GM19452 (cell line): ENCODE measurements at regions not wholly inside any gene's neighbourhood (a gene's known extent, or its start where the extent isn't known, plus 50 kb on each side); places are given as distances from the start of the nearest gene placed in this dataset.
"Not testable (repeated sequence)": the region's sequence is repeated elsewhere in the genome, so short reads cannot be mapped to it uniquely, and the experiment has no call there.

Experiments used
- ATAC-seq: cut with Tn5 transposase; IDR thresholded peaks from one replicate; pipeline ENCODE4 v1.9.1; 2021; ENCODE audit not compliant: unreplicated experiment

DNA sequence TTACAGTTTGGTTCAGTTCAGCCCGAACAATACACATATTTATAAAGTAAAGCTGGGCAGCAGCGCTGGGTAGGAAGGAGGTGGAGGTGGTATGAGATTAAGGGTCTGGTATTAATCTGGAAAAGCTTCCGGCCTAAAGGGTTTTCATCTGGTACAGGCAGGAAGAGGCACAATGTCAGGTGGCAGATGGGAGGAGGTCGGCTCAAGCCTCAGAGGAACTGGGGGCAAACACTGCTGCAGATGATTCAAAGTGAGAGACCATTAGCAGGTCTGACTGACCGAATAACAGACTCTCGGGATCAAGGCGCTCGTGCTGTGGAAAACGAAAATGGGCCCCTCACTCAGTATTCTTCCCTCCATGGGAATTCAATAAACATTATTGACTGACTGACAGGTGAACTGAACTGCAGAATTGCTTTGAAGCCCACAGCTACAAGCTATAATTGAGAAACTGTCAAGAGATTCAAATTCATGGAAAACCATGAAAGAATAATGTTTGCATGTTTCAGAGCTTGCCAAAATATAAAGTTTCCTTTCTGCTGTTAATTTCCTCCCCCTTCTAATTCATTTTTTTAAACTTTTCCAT is 75.3 kb downstream of the TMEM167A start:
- no peak for ATAC-seq

DNA sequence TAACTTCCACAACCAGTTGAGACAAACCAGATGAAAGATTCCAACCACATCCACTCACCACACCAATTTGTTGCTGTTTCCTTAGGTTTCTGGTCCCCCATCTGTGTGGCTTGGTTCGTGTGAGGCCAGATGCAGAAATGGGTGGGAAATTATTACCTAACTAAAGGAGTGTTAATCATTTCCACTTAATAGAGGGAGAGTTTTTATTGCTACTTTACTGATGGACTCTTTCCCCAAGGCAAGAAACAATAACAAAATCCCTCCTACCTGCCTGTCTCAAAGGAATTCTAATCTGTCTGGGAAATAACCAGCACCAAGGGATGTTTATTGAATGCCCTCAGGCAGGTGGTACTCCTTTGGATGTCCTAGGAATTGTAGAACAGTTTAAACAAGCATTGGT is 76.3 kb downstream of the TMEM167A start:
- no peak for ATAC-seq

DNA sequence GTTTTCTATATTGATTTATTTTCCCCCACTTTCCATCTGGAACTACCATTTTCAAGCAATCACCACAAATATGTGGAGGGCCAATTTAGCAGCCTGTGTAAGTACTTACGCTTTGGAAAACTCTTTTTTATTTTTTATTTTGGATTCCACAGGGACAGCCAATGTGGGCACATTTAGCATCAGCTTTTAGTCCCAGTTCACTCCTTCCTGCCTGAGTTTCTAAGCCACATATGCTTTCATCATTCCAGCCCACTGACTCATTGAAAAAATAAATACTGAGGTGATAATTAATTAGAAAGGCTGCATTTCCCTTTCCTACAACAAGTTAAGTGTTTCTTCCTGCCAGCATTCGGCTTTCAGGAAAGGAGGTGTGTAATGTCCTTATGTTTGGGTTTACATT is 76.8 kb downstream of the TMEM167A start:
- no peak for ATAC-seq

DNA sequence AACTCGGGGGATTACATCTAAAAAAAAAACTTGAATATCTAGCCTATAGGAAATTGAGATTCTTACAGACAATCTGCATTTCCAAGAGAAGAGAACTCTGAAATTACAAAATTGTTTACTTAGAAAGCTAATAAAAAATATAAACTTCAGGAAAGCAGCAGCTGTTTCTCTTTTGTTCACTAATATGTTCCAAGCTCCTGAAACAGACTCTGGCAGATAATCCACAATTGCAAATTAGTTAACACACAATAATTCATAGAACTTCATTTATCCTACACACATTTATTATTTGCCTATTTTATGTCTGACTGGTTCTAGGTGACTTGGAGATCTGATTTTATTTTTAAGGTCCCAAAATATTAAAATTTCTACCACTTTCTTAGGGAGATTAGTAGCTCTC is 83.8 kb downstream of the TMEM167A start:
- ATAC-seq, result no peak

DNA sequence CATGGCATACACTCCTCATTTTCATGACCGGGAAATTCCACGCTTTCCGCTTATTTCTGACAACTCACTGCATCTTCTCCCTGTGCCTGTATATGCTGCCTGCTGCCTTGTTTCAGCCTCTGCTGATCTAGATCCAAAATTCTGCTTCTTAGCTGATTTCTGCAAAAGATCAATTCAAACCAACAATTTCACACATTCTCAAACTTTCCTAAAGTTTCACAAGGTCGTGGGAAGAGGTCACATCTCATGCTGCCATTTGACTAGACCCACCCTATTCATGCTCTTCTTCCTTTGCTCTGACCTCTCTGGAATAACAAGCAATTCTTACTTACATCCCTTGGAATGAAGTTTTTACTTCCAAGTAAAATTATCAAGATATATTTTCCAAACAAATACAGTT is 84.5 kb downstream of the TMEM167A start:
- ATAC-seq, result no peak

DNA sequence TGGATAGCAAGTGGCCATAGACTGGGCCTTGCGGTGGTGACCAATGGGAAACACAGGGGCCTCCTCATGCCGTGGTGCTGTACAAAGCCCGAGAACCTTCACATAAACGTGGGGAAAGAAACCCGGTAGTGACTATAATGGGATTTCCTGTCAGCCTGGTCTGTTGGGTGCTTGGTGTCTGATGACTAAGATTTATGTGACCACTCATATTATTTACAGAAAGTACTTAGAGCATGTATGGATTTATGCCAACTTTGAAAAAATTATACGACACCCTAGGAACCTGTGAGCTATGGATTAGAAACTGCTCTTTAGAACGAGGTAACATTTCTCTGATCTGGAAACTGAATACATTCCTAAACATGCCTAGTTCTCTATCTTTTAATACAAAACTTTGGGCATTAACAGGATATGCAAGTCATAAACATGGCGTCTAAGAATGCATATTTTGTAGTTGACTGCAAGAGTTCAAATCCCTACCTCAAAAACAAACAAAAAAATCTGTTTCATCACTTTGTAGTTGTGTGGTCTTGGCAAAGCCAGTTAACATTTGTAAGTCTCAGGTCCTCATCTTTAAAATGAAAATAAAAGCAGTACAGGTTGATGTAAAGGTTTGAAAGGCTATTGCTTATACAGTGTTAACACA is 85.4 kb downstream of the TMEM167A start:
- ATAC-seq, result no peak

DNA sequence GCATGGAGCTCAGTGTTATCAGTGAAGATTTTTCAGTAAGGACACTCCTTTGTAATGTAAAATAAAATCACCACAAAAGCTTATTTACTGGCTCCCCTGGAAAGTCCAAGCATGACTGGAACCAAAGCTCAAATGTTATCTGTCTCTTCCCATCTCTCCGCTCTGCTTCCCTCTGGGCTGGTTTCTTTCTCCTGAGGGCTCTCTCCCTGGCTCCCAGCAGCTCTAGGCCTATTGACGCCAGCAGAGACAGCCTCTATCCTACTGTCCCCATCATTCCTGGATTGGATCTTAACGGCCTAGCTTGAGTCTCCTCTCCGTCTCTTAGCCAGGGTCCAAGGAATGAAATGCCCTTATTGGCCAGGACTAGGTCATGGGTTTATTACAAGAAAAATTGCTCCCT is 86.1 kb downstream of the TMEM167A start:
- ATAC-seq, result no peak

DNA sequence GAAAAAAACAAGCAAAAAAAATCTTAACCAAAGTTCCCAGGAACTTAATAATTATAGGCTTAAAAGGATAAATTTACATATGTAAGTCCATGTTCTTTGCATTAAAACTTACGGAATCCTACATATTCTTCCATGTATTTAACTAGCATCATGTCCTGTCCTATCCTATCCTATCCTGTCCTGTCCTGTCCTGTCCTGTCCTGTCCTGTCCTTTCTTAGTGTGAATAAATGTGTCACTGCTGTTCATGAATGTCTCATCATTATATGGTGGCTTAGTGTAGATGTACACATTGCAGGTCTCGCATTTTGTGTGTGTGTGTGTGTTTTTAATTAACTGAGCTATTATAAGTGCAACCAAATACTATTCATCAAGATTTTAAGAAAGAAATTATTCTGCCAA is 90.0 kb downstream of the TMEM167A start:
- no peak for ATAC-seq

DNA sequence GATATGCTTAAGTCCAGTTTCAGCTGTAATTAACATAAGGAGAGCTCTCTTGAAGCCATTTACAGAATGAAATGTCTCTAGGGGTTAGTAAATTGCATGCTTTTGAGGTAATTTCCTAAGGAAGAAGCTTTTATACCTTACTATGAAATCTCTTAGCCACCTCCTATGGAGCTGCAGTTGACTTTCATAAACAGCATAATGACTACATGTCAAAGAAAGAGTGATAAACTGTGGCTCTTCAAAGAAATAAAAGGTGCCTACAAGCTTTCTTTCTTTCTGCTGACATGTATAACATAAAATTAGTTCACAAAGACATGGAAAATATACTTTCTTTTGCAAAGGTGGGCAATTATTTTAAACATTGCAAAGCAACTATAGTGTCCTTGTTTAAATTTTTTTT is 90.8 kb downstream of the TMEM167A start:
- ATAC-seq, result no peak

DNA sequence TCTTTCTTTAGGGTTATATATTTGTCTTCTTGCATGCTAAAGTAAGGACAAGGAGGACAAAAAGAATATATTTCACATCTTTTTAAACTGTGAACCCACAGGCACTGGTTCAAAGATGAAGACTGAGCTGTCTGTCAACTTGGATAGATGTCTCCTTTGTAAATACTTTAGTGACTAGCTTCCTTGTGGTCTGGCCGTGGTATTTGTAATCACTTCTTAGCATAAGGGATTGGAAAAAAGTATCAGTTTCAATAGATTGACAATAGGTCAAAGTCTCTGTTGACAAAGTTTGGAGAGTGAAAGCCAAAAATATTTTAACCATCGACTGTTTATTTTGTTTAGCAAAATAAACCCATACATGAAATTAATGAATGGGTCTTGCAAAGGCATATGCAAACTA is 91.4 kb downstream of the TMEM167A start:
- no peak for ATAC-seq

DNA sequence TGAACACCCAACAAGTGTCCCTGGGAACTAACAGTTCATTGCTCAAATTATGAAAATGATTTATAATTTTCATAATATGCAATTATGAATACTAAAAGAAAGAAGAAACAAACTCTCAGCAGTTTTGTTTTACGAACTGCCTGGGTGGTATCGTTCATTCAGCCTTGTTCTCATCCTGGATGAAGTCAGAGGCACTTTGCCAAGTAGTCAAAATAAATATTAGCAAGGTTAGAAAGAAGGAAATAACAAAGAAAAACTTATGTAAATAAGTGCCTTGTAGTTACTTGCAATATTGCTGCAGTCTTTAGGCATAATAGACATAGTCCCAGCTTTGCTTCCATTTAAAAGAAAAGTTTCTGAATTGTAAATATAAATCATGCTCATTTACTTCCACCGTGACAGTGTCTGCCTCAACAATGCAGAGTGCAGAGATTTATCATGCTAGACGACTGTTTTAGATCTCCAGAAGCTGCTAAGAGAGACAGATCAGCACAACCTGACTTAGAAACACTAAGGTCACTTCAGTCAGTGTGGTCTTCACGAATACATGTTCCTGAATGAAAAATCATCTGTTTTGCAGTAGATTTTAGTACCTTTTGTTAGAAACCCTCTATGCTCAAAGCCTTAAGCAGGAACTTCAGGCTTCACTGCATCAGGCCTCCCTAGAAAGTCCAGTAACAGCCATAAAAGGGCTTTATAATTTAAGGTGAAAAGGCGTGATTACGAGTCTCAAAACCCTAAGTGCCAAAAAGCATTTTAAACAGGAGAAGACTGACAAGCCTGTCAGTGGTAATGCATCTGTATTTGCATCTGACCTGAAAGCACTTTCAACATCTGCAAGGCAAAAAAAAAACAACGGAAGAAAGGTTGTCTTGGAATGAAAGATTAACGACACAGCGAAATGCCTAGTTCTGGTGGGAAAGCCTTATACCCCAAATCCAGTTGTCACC is 92.1 kb downstream of the TMEM167A start:
- ATAC-seq, result no peak

DNA sequence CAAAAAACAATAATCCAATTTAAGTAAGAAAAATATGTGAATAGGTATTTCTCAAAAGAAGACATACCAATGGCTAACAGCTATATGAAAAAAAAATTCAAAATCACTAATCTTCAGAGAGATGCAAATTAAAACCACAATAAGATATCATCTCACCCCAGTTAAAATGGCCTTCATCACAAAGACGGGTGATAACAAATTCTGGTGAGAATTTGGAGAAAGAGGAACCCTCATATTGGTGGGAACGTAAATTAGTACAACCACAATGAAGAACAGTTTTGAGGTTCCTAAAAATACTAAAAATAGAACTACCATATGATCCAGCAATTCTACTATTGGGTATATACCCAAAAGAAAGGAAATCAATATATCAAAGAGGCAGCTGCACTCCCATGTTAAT is 94.3 kb downstream of the TMEM167A start:
- no peak for ATAC-seq

DNA sequence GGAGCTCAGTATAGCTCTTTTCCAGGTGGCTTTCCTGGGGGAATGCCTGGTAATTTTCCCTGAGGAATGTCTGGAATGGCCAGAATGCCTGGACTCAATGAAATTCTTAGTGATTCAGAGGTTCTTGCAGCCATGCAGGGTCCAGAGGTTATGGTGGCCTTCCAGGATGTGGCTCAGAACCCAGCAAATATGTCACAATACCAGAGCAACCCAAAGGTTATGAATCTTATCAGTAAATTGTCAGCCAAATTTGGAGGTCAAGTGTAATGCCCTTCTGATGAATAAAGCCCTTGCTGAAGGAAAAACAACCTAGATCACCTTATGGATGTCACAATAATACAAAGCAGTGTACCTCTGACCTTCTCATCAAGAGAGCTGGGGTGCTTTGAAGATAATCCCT is 100.3 kb downstream of the TMEM167A start:
- not testable (repeated sequence) for ATAC-seq

DNA sequence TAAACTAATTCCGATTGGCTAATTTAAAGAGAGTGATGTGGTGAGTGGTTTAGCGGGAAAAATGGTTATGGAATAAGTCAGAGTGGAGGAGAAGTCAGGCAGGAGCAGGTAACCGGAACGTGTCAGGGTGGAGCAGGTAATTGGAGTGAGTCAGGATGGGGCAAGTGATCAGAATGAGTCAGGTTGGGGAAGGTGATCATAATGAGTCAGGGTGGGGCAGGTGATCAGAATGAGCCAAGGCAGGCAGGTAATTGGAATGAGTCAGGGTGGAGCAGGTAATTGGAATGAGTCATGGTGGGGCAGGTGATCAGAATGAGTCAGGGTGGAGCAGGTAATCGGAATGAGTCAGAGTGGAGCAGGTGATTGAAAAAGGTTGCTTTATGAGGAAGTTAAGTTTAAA is 101.4 kb downstream of the TMEM167A start:
- ATAC-seq, result no peak

DNA sequence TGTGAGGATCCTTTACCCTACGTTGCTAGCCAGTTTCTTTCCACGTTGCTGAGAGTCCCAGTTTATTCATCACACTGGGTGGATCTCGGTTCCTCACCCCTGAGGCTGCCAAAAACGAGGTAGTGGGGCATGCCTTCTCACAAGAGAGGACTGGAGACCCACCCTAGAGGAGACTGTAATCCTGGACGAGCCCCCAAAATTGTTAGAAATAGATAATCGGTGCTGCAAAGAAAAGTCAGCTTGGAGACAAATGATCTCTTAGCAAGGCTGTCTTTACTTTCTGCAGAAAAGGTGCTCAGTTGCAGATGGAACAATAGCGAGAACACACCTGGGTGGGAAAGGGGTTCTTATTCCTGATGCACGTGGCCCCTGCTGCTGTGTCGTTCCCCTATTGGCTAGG is 101.8 kb downstream of the TMEM167A start:
- ATAC-seq, result no peak

DNA sequence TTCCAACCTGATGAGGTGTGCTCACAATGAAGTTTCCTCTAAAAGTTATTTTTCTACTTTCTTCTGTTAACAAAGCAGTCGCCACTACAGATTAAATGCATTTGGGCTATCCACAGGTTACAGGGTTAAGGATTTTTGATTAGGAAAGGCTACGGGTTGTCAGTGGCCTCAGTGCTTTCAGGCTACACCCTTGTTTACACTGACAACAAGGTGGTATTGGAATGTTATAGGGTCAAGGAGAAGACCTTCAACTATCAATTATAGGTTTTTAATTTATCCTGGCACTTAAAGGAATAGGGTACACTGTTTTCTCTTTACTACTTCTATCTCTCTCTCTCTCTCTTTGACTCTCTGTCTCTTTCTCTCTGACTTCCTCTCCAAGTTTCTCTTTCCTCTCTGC is 102.8 kb downstream of the TMEM167A start:
- not testable (repeated sequence) for ATAC-seq

DNA sequence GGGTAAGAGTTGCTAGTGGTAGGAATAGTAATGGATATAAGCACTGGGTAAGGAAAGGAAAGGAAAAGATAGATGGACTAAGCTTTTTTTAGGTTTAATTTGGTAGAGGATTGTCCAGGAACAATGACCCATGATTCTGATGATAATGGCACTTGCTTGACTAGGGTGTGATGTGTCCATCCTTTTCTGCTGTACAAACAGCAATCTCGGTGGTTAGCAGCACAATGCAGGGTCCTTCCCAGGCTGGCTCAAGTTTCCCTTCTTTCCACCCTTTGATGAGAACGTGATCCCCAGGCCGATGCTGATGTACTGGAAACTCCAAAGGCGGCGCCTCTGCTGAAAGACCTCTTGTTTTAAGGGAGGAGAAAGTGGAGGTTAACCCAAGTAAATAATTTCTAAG is 105.3 kb downstream of the TMEM167A start:
- no peak for ATAC-seq

DNA sequence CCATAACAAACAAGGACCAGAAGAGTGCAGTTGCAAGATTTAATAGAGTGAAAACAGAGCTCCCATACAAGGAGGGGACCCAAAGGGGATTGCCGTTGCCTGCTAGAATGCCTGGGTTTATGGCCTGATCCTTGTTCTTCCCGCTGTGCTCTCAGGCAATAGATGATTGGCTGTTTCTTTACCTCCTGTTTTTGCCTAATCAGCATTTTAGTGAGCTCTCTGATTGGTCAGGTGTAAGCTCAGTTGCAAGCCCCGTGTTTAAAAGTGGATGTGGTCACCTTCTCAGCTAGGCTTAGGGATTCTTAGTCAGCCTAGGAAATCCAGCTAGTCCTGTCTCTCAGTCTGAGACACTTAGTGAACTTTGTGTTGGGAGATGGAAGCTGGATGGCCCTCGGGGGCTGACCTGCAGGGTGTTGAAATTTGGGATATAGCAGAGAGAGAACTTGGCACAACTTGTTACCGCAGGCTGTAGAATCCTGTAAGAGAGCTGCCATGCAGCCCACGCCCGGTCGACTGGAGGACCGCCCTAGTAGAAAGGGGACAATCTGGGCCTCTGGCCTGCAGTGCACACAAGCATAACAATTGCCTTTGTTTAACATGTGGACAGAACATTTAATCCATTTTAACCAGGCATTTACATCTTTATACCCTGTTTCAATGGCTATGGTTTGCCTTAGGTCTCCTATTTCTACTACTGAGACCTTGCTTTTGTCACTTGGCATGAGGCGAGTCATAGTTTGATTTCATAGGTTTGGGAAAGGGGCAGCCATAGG is 106.0 kb downstream of the TMEM167A start:
- not testable (repeated sequence) for ATAC-seq

DNA sequence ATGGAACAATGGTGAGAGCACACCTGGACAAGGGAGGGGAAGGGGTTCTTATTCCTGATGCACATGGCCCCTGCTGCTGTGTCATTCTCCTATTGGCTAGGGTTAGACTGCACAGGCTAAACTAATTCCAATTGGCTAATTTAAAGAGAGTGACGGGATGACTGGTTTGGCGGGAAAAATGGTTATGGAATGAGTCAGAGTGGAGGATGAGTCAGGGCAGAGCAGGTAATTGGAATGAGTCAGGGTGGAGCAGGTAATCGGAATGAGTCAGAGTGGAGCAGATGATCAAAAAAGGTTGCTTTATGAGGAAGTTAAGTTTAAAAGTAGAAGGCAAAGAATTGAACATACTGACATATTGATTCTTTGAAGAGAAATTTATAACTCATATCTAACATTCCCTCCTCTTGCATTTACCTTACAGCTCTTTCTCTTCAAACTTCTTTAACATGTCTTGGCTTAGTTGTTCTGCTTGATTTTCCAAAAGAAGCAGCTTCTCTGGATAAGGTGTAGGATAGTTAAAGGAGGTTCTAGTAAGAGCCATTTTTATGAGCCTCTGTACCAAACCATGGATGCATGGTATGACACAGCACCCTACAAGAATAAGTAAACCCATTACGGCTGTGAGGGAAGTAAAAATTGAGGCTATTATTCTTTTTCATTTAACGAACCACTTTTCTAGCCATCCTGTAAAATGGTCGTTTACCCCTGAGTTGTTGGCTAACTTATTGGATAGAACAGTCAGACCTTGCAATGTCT is 107.8 kb downstream of the TMEM167A start:
- ATAC-seq, result not testable (repeated sequence)

DNA sequence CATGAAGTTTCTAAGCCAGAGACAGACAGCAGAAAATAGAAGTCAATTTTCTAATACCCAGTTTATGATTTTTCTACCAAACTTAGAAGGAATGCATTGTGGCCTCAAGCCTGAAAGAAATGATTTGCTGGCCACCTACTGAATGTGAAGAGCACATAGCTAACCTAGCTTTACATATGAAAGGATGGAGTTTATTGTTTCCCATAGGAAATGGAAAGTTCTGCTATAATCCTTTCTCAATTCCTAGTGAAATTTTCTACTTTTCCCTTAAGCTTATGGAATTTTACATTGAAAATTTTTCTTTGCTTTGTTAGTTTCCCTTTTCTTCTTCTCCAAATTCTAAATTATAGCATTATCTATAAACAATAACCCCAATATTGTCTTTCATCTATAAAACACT is 110.1 kb downstream of the TMEM167A start:
- no peak for ATAC-seq

DNA sequence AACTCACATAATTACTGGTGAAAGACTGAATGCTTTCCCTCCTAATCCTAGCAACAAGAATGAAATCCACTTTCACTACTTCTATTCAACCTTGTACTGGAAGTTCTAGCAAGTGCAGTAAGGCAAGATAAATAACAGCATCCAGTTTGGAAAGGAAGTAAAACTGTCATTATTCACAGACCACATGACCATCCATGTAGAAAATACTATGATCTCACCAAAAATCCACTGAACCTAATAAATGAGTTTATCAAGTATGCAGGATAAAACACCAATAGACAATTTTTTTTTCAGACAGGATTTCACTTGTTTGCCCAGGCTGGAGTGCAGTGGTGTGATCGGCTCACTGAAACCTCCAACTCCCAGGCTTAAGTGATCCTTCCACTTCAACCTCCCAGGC is 117.7 kb downstream of the TMEM167A start:
- no peak for ATAC-seq
